Activated T-helper 17 cell treated with anti-CD3 and anti-CD28 coated beads, Interleukin-2, amount 50 U/mL, for 72 hours (primary cell): ENCODE measurements at regions not wholly inside any gene's neighbourhood (a gene's known extent, or its start where the extent isn't known, plus 50 kb on each side); places are given as distances from the start of the nearest gene placed in this dataset.

Experiments
- ATAC-seq: fragments of 150-1000 bp; cut with Tn5 transposase; replicated peaks from 2 replicates; pipeline ENCODE4 v1.10.0; 2021; ENCODE audit warnings: mild to moderate bottlenecking, moderate library complexity
- H3K27ac Mint-ChIP-seq: one replicate; pipeline ENCODE4 v1.8.0; 2022; ENCODE audit warnings: mixed read lengths
- H3K27me3 Mint-ChIP-seq: one replicate; pipeline ENCODE4 v1.8.0; 2022; ENCODE audit warnings: mixed read lengths
- H3K36me3 Mint-ChIP-seq: one replicate; pipeline ENCODE4 v1.8.0; 2022; ENCODE audit warnings: low read depth, mild to moderate bottlenecking, mixed read lengths
- H3K4me1 Mint-ChIP-seq: one replicate; pipeline ENCODE4 v1.8.0; 2022; ENCODE audit warnings: mixed read lengths
- H3K4me3 Mint-ChIP-seq: one replicate; pipeline ENCODE4 v1.8.0; 2022; ENCODE audit warnings: mild to moderate bottlenecking, mixed read lengths
- H3K9me3 Mint-ChIP-seq: one replicate; pipeline ENCODE4 v1.8.0; 2022; ENCODE audit warnings: mixed read lengths

DNA sequence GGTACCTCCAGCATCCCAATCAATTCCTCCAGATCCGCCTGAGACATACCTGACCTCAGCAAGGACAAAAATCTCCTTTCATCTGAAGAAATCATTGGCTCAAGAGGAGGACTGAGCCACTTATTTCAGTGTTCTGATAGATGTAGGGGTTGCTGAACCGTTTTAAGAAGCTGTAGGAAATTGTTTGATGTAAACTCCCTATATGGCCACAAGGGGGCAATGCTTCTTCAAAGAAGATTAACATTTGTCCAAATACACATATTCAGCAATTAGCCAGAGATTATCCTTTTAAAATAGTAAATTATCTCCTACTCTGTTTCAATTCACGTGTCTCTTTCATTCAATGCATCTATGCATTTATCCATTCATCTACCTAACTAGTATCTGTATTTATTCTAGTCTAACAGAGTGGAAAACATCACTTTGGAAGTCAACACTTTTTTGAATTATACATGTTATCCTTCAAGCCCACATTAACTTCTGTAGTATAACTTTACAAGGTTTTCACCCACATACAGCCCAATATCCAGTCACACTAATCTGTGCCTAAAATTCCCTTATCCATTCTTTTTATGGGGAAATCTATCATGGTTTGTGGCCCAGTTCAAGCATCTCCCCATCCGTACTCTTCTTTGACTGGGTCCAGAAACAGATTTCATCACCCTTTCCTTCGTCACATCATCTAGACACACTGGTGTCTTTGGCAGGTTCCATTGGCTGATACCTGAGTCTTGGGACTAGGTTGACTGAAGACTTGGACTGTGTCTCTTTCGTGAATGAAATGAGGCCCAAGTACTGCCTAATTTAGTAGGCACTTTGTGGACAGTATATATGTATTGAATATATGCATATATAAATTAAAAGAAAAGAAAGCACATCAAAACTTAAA is 411.0 kb upstream of the OR4E1 start:
- peak; percentile 34 for ATAC-seq
- no peaks in the 10 kb centered on the region for H3K4me1 Mint-ChIP-seq
- peaks cover 5% of the 10 kb centered on the region for H3K36me3 Mint-ChIP-seq
- peak overlapping the region; percentile 49 for H3K4me3 Mint-ChIP-seq
- H3K27me3 Mint-ChIP-seq = no peaks in the 10 kb centered on the region
- H3K9me3 Mint-ChIP-seq = no peaks in the 10 kb centered on the region
- H3K27ac Mint-ChIP-seq = no peak overlapping the region

DNA sequence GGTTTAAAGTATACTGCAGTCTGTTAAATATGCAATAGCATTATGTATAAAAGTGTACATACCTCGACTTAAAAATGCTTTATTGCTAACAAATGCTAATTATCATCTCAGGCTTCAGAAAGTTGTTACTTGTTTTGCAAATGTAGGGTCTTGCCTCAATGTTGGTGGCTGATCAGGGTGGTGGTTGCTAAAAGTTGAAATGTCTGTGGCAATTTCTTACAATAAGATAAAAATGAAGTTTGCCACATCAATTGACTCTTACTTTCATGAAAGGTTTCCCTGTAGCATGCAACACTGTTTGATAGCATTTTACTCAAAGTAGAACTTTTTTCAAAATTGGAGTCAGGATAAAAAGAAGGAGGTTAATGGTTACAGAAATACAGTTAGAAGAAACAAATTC is 407.7 kb upstream of the OR4E1 start:
- Mint-ChIP-seq H3K27me3 (no peaks in the 10 kb centered on the region), H3K4me3 (no peak overlapping the region), H3K36me3 (peaks cover 4% of the 10 kb centered on the region), H3K4me1 (no peaks in the 10 kb centered on the region), H3K9me3 (no peaks in the 10 kb centered on the region), H3K27ac (no peak overlapping the region)
- ATAC-seq = no peak

DNA sequence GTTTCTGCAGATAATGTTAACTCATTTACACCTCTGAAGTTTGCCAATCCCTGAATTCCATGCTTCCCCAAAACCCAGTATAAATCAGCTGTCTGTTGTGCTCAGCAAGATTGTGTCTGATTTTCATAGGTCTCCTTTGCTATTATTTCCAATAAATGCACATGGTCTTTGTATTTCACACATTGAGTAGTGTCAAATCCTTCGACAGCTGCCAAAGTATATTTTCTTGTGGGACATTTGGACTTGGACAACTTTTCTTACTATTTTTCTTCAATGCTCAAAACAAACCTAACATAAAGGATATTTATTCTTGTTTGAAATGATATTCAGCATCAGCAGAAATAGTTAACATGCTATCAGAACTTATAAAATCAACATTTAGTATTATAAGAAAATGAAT is 406.1 kb upstream of the OR4E1 start:
- ATAC-seq = no peak

DNA sequence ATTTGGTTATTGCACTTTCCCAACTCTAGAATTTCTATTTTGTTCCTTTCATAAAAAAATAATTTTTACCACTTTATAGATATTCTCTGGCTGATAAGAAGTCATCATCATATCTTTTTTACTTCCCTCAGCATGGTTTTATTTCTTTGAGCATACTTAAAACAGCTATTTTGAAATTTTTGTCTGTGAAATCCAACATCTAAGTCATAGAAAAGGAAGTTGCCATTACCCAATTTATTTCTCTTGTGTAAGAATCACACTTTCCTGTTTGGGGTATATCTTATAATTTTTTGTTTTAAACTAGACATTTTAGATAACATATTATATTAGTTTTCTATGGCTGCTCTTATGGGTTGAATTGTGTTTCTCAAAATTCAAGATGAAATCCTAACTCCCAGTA is 400.2 kb upstream of the OR4E1 start:
- no peak overlapping the region for H3K27ac Mint-ChIP-seq
- H3K4me3 Mint-ChIP-seq = peak overlapping the region; percentile 39
- H3K9me3 Mint-ChIP-seq = no peaks in the 10 kb centered on the region

More for the DNA sequence above, 406.1 kb upstream of the OR4E1 start:
- Mint-ChIP-seq H3K27ac (no peak overlapping the region), H3K4me3 (no peak overlapping the region), H3K27me3 (no peaks in the 10 kb centered on the region), H3K36me3 (no peaks in the 10 kb centered on the region), H3K9me3 (no peaks in the 10 kb centered on the region), H3K4me1 (no peaks in the 10 kb centered on the region)

DNA sequence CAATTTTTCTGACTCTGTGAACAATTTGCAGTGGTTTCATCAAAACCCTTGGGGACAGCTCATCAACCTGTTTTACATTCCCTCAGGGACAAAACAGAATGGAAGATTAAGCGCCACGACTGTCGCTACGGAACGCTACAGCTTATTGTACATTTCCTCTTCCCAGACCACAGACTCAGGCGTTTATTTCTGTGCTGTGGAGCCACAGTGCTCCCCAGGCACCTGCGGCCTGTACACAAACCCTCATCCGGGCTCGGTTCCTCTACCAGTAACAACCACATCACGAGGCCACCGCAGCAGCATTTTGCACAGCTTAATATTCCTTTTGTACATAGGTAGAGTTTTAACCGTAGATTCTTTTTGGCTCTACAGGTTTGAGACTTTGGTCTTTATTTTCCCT is 397.4 kb upstream of the OR4E1 start:
- no peaks in the 10 kb centered on the region for H3K36me3 Mint-ChIP-seq
- peak; percentile 69 for ATAC-seq
- H3K9me3 Mint-ChIP-seq = no peaks in the 10 kb centered on the region
- peak overlapping the region; percentile 87 for H3K4me3 Mint-ChIP-seq
- H3K4me1 Mint-ChIP-seq = no peaks in the 10 kb centered on the region
- no peaks in the 10 kb centered on the region for H3K27me3 Mint-ChIP-seq
- peak overlapping the region; percentile 79 for H3K27ac Mint-ChIP-seq

More for the DNA sequence above, 400.2 kb upstream of the OR4E1 start:
- H3K27me3 Mint-ChIP-seq = no peaks in the 10 kb centered on the region
- no peak for ATAC-seq
- H3K4me1 Mint-ChIP-seq = no peaks in the 10 kb centered on the region
- H3K36me3 Mint-ChIP-seq = no peaks in the 10 kb centered on the region

DNA sequence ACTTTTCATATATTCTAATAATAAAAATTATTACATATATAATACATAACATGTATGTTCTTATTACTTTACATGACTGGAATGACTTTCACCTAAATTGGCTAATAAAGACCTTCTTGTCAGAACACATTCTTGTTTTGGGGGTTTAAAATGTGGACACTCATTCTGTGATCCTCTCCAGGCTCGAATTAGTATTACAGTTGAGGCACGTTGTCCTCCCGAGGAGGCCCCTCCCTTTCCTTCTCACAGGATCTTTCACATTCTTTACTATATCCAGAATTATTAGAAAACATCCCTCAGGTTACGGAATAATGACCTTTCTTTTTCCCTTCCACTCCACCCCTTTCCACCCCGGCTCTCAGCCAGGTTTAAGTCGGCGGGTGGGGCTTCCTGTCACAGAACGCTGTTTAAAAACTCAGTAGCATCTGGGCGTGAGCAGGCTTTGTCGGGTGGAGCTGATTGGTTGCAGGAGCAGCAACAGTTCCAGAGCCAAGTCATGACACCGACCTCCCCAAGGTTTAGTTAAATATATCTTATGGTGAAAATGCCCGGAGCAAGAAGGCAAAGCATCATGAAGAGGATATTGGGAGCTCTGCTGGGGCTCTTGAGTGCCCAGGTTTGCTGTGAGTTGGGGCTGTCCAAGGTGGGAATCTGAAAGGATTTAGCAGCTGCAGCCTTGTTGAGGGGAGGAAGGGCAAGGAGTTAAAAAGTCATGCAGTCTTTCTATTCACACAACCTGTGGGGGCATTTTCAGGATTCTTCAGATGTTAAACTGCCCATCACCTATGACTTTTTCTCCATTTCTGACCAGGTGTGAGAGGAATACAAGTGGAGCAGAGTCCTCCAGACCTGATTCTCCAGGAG is 396.7 kb upstream of the OR4E1 start:
- Mint-ChIP-seq H3K36me3 (no peaks in the 10 kb centered on the region), H3K9me3 (no peaks in the 10 kb centered on the region), H3K4me3 (peak overlapping the region; percentile 87), H3K27me3 (no peaks in the 10 kb centered on the region), H3K4me1 (no peaks in the 10 kb centered on the region), H3K27ac (peak overlapping the region; percentile 79)
- peak; percentile 91 for ATAC-seq

DNA sequence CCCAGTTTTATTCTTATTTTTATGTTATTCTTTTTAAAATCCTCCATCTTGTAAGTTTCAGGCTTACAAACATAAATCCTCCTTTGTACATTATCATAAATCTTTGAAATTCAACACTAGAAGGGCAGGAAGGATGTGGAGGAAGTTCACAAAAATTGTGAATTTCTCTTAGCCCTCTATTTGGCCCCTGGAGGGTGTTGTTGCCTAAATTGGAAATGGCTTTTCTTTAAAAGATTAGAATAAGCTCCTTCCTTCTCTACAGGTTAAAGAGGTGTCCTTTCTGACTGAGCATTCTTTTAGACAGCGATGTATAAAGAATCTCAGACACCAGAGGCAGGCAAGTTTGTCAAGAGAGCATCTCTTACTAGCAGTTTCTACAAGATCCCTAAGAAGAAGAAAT is 391.7 kb upstream of the OR4E1 start:
- Mint-ChIP-seq H3K27me3 (no peaks in the 10 kb centered on the region), H3K36me3 (no peaks in the 10 kb centered on the region), H3K4me3 (peak overlapping the region; percentile 48), H3K27ac (no peak overlapping the region), H3K9me3 (no peaks in the 10 kb centered on the region), H3K4me1 (no peaks in the 10 kb centered on the region)
- no peak for ATAC-seq

DNA sequence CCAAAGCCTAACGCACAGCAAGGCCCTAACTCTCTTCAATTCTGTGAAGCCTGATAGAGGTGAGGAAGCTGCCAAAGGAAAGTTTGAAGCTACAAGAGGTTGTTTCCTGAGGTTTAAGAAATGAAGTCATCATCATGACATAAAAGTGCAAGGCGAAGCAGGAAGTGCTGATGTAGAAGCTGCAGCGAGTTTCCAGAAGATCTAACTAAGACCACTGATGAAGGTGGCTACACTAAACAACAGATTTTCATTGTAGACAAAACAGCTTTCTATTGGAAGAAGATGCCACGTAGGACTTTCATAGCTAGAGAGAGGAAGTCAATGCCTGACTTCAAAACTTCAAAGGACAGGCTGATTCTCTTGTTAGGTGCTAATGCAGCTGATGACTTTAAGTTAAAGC is 385.6 kb upstream of the OR4E1 start:
- Mint-ChIP-seq H3K9me3 (no peaks in the 10 kb centered on the region), H3K27ac (no peak overlapping the region), H3K27me3 (no peaks in the 10 kb centered on the region), H3K36me3 (no peaks in the 10 kb centered on the region), H3K4me3 (peak overlapping the region; percentile 17), H3K4me1 (no peaks in the 10 kb centered on the region)
- ATAC-seq = no peak

DNA sequence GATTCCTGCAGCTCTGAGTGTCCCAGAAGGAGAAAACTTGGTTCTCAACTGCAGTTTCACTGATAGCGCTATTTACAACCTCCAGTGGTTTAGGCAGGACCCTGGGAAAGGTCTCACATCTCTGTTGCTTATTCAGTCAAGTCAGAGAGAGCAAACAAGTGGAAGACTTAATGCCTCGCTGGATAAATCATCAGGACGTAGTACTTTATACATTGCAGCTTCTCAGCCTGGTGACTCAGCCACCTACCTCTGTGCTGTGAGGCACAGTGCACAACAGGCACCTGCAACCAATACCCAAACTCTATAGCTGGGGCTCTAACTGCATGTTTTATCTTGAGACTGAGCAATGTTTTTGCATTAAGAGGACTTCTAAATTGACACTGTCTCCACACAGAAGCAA is 379.2 kb upstream of the OR4E1 start:
- H3K36me3 Mint-ChIP-seq = no peaks in the 10 kb centered on the region
- no peak overlapping the region for H3K27ac Mint-ChIP-seq
- H3K9me3 Mint-ChIP-seq = no peaks in the 10 kb centered on the region
- H3K27me3 Mint-ChIP-seq = no peaks in the 10 kb centered on the region
- ATAC-seq = peak; percentile 73
- no peaks in the 10 kb centered on the region for H3K4me1 Mint-ChIP-seq
- peak overlapping the region; percentile 70 for H3K4me3 Mint-ChIP-seq

DNA sequence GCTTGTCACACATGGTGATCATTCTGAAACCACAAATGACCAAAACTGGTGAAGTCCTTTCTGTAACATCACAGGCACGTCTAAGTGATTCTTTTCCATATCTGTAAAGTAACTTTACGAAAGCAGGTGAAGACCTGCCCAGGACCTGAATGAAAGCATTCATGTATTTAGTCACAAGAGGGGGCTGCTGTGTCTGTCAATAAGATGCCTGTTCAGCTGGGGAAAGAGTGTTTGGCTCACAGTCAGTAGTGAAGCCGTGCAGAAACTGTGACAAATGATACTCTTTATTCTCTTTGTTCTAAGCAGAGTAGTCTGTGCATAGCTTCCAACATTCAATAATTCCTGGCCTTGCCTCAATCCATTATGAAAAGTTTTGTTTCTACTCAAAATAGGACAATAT is 373.5 kb upstream of the OR4E1 start:
- Mint-ChIP-seq H3K4me1 (no peaks in the 10 kb centered on the region), H3K4me3 (peak overlapping the region; percentile 63), H3K27ac (no peak overlapping the region), H3K36me3 (no peaks in the 10 kb centered on the region), H3K9me3 (no peaks in the 10 kb centered on the region), H3K27me3 (no peaks in the 10 kb centered on the region)
- ATAC-seq = peak; percentile 74

DNA sequence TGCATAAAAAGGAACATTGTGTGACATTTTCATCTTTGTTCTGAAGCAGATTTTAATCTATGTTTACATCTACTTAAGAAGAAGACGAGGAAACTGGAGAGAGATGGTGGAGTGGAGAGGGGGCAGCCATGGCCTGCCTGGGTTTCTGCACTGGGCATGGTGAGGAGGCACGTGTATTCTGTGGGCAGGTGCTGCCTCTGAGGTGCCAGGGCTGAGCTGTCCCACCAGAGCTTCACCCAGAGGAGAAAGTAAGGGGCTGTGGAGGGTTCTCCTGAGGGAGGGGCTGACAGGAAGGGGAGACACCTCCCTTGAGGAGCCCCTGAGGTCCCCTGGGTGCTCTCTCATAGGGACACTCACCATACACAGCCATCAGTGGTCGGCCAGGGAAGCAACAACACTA is 372.4 kb upstream of the OR4E1 start:
- H3K27me3 Mint-ChIP-seq = no peaks in the 10 kb centered on the region
- H3K27ac Mint-ChIP-seq = peak overlapping the region; percentile 66
- no peak for ATAC-seq
- H3K36me3 Mint-ChIP-seq = no peaks in the 10 kb centered on the region
- no peaks in the 10 kb centered on the region for H3K4me1 Mint-ChIP-seq
- no peaks in the 10 kb centered on the region for H3K9me3 Mint-ChIP-seq
- H3K4me3 Mint-ChIP-seq = peak overlapping the region; percentile 60

DNA sequence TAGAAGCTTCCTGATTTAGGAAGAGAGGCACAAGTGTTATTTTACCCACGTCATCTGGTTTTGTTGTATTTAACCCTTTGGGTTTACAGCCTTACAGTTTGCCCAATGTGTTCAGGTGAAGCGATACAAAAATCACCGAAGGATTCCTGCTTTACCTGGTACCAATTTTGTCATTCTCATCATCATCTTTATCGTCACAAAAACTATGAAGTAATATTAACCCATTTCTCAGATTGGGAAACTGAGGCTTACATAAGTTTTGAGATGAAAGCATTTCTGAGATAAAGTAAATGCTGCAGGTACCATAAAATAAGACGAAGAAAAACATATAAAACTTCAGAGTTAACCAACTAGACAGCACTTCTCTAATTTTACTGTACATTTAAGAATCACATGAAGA is 370.6 kb upstream of the OR4E1 start:
- Mint-ChIP-seq H3K36me3 (no peaks in the 10 kb centered on the region), H3K27ac (no peak overlapping the region), H3K27me3 (no peaks in the 10 kb centered on the region), H3K4me3 (peak overlapping the region; percentile 34), H3K9me3 (no peaks in the 10 kb centered on the region), H3K4me1 (no peaks in the 10 kb centered on the region)
- no peak for ATAC-seq

DNA sequence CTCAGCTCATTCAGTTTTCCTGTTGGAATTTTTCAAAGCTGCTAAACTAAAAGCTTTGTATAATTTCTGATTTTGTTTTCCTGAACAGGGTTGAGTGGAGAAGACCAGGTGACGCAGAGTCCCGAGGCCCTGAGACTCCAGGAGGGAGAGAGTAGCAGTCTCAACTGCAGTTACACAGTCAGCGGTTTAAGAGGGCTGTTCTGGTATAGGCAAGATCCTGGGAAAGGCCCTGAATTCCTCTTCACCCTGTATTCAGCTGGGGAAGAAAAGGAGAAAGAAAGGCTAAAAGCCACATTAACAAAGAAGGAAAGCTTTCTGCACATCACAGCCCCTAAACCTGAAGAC is 367.1 kb upstream of the OR4E1 start:
- Mint-ChIP-seq H3K36me3 (no peaks in the 10 kb centered on the region), H3K4me1 (no peaks in the 10 kb centered on the region), H3K27ac (no peak overlapping the region), H3K4me3 (peak overlapping the region; percentile 81), H3K9me3 (no peaks in the 10 kb centered on the region), H3K27me3 (no peaks in the 10 kb centered on the region)
- no peak for ATAC-seq

DNA sequence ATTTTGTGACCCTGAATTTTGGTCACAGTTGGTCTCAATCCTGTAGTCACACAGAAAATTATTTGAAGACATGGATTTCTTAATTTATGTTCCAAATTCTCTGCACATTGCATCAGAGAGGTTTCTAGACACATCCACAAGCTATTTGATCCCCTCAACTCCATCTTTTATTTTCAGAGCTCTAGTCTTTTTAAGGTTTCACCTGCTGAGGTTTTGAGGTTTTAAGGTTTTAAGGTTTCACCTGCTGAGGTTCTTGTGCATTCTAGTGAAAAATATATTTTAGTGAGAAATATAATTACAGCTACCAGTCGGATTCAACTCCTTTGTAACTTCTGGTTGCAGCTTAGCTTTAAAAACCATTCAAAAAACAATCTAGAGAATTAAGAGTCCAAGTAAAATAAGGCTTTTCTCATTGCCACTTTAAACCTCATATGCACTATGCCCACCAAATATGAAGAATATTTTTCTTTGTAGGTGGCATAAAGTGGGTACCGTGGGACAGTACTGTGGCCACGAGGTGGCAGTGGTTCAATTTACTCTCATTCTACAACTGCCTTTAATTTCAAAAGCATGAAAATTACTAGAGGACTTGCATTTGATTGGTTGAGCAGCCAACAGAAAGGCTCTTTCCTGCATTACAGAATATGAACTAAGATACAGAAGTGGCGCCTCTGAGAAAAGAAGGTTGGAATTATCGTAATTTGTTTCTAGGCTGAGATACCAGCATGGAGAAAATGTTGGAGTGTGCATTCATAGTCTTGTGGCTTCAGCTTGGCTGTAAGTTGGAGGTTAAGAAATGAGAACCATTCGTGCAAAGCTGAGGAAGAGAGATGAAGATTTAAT is 366.5 kb upstream of the OR4E1 start:
- Mint-ChIP-seq H3K27ac (no peak overlapping the region), H3K4me1 (no peaks in the 10 kb centered on the region), H3K9me3 (no peaks in the 10 kb centered on the region), H3K36me3 (no peaks in the 10 kb centered on the region), H3K27me3 (no peaks in the 10 kb centered on the region), H3K4me3 (peak overlapping the region; percentile 81)
- peak; percentile 75 for ATAC-seq
